Loucy (cell line): ENCODE measurements at regions not wholly inside any gene's neighbourhood (a gene's known extent, or its start where the extent isn't known, plus 50 kb on each side); places are given as distances from the start of the nearest gene placed in this dataset.

Experiments
- H2AFZ ChIP-seq: fragments of 200-600 bp; sonication (generic); 2 replicates; pipeline ENCODE4 v1.6.0; 2016; ENCODE audit warnings: antibody characterized with exemption, mild to moderate bottlenecking, low read length, moderate library complexity
- H3F3A ChIP-seq: fragments of 200-600 bp; 2 replicates; pipeline ENCODE4 v1.6.0; 2016; ENCODE audit warnings: antibody characterized with exemption, low read depth, mild to moderate bottlenecking
- H3K27me3 ChIP-seq: fragments of 200-600 bp; sonication (generic); 2 replicates; pipeline ENCODE4 v1.6.1; 2014; ENCODE audit warnings: low read length, mild to moderate bottlenecking; ENCODE audit not compliant: insufficient read depth, poor library complexity, severe bottlenecking
- H3K36me3 ChIP-seq: fragments of 200-600 bp; sonication (generic); 2 replicates; pipeline ENCODE4 v1.6.1; 2016; ENCODE audit warnings: low read length; ENCODE audit not compliant: insufficient read depth
- H3K4me1 ChIP-seq: fragments of 200-600 bp; sonication (generic); 2 replicates; pipeline ENCODE4 v1.5.1; 2014; ENCODE audit warnings: low read length, mild to moderate bottlenecking; ENCODE audit not compliant: insufficient read depth, poor library complexity, severe bottlenecking
- H3K4me2 ChIP-seq: fragments of 200-600 bp; sonication (generic); 2 replicates; pipeline ENCODE4 v1.6.0; 2014; ENCODE audit warnings: antibody characterized with exemption, low read length, low read depth, mild to moderate bottlenecking; ENCODE audit not compliant: poor library complexity, severe bottlenecking
- H3K4me3 ChIP-seq: fragments of 200-600 bp; sonication (generic); 2 replicates; pipeline ENCODE4 v1.5.1; 2014; ENCODE audit warnings: low read length, mild to moderate bottlenecking, mixed read lengths; ENCODE audit not compliant: poor library complexity, severe bottlenecking
- H3K79me2 ChIP-seq: fragments of 200-600 bp; sonication (generic); 2 replicates; pipeline ENCODE4 v1.6.1; 2014; ENCODE audit warnings: low read length; ENCODE audit not compliant: insufficient read depth
- H3K9ac ChIP-seq: fragments of 200-600 bp; sonication (generic); 2 replicates; pipeline ENCODE4 v1.6.0; 2014; ENCODE audit warnings: mild to moderate bottlenecking, low read depth, low read length, moderate library complexity; ENCODE audit not compliant: poor library complexity, severe bottlenecking
- H3K9me2 ChIP-seq: fragments of 200-600 bp; sonication (generic); replicated peaks from 2 replicates; pipeline ENCODE4 v1.6.1; 2016; ENCODE audit warnings: low read depth, low read length, mixed read lengths
- H3K9me3 ChIP-seq: fragments of 200-600 bp; sonication (generic); 2 replicates; pipeline ENCODE4 v1.6.1; 2014; ENCODE audit warnings: mild to moderate bottlenecking, antibody characterized with exemption, low read length, low read depth; ENCODE audit not compliant: insufficient read depth
- H4K20me1 ChIP-seq: fragments of 200-600 bp; sonication (generic); 2 replicates; pipeline ENCODE4 v1.6.0; 2014; ENCODE audit warnings: antibody characterized with exemption, low read length, mild to moderate bottlenecking; ENCODE audit not compliant: insufficient read depth, poor library complexity, severe bottlenecking
- CTCF ChIP-seq: fragments of 200-600 bp; sonication (generic); conservative IDR thresholded peaks from 2 replicates; pipeline ENCODE4 v1.5.1; 2014; ENCODE audit warnings: mild to moderate bottlenecking, antibody characterized with exemption, low read length
- EZH2phosphoT487 ChIP-seq: fragments of 200-600 bp; IDR thresholded peaks from 2 replicates; pipeline ENCODE4 v1.6.1; 2018; ENCODE audit warnings: antibody characterized with exemption, mild to moderate bottlenecking, moderate library complexity, borderline replicate concordance

- Histone ChIP-seq H3K4me3 (no peak overlapping the region), H3K4me2 (no peak overlapping the region), H3K27me3 (no peaks in the 10 kb centered on the region), H3K9me2 (no peaks in the 10 kb centered on the region), H2AFZ (no peak overlapping the region), H3K4me1 (no peaks in the 10 kb centered on the region), H3K9ac (no peak overlapping the region), H3K36me3 (no peaks in the 10 kb centered on the region), H3K9me3 (no peaks in the 10 kb centered on the region), H3K79me2 (no peaks in the 10 kb centered on the region), H4K20me1 (no peaks in the 10 kb centered on the region), H3F3A (no peaks in the 10 kb centered on the region)
- no peak for TF ChIP-seq CTCF
- TF ChIP-seq EZH2phosphoT487 = no peak
Measured at GRCh38 chr1:201656311-201657032, 117.5 kb downstream of the NAV1 start.

GRCh38 chr1:201659572-201659971 is 120.6 kb downstream of the NAV1 start:
- no peak overlapping the region for H3K4me3 ChIP-seq
- no peaks in the 10 kb centered on the region for H3K27me3 ChIP-seq
- H2AFZ ChIP-seq = no peak overlapping the region
- no peaks in the 10 kb centered on the region for H3F3A ChIP-seq
- H3K9me2 ChIP-seq = no peaks in the 10 kb centered on the region
- H3K9ac ChIP-seq = no peak overlapping the region
- no peaks in the 10 kb centered on the region for H4K20me1 ChIP-seq
- no peaks in the 10 kb centered on the region for H3K9me3 ChIP-seq
- TF ChIP-seq EZH2phosphoT487 (no peak), CTCF (no peak)
- H3K4me1 ChIP-seq = no peaks in the 10 kb centered on the region
- no peaks in the 10 kb centered on the region for H3K79me2 ChIP-seq
- H3K4me2 ChIP-seq = no peak overlapping the region
- H3K36me3 ChIP-seq = no peaks in the 10 kb centered on the region

GRCh38 chr1:201660931-201661822 is 122.2 kb downstream of the NAV1 start:
- no peak for TF ChIP-seq CTCF
- no peak for TF ChIP-seq EZH2phosphoT487
- H3K4me3 ChIP-seq = no peak overlapping the region
- no peak overlapping the region for H3K4me2 ChIP-seq
- H3K27me3 ChIP-seq = no peaks in the 10 kb centered on the region
- no peaks in the 10 kb centered on the region for H3K36me3 ChIP-seq
- no peaks in the 10 kb centered on the region for H4K20me1 ChIP-seq
- H3K9ac ChIP-seq = no peak overlapping the region
- H3K9me2 ChIP-seq = no peaks in the 10 kb centered on the region
- H2AFZ ChIP-seq = no peak overlapping the region
- H3K4me1 ChIP-seq = no peaks in the 10 kb centered on the region
- H3K9me3 ChIP-seq = no peaks in the 10 kb centered on the region
- no peaks in the 10 kb centered on the region for H3K79me2 ChIP-seq
- H3F3A ChIP-seq = no peaks in the 10 kb centered on the region
